GM12872 (cell line): ENCODE measurements at regions not wholly inside any gene's neighbourhood (a gene's known extent, or its start where the extent isn't known, plus 50 kb on each side); places are given as distances from the start of the nearest gene placed in this dataset.

Experiments used
- TF ChIP-seq, protein P1 (sequence below): IDR thresholded peaks from 3 replicates; pipeline ENCODE4 v1.5.1; 2011; ENCODE audit warnings: low read depth, mild to moderate bottlenecking, low read length, moderate library complexity; ENCODE audit not compliant: insufficient read depth

DNA sequence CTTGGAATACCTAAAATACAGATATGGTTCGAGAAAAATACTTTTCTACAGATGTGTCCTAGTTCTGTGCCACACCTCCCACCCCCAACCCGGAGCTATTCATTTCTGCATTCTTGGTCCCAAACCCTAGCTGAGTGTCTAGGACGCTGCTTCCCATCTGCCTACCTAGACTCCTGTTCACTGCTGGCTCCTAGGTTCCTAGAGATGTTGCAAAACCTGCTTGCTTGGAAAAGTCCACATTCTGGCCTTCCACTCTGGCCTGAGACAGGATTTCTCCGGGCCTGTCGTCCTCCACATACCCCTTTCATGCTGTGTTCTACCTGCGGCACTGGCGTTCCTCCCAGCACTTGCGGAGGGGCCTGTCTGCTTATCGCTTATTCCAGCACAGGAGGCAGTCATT is 165.8 kb upstream of the CTTNBP2NL start:
- TF ChIP-seq, protein P1, sequence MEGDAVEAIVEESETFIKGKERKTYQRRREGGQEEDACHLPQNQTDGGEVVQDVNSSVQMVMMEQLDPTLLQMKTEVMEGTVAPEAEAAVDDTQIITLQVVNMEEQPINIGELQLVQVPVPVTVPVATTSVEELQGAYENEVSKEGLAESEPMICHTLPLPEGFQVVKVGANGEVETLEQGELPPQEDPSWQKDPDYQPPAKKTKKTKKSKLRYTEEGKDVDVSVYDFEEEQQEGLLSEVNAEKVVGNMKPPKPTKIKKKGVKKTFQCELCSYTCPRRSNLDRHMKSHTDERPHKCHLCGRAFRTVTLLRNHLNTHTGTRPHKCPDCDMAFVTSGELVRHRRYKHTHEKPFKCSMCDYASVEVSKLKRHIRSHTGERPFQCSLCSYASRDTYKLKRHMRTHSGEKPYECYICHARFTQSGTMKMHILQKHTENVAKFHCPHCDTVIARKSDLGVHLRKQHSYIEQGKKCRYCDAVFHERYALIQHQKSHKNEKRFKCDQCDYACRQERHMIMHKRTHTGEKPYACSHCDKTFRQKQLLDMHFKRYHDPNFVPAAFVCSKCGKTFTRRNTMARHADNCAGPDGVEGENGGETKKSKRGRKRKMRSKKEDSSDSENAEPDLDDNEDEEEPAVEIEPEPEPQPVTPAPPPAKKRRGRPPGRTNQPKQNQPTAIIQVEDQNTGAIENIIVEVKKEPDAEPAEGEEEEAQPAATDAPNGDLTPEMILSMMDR = no peak

DNA sequence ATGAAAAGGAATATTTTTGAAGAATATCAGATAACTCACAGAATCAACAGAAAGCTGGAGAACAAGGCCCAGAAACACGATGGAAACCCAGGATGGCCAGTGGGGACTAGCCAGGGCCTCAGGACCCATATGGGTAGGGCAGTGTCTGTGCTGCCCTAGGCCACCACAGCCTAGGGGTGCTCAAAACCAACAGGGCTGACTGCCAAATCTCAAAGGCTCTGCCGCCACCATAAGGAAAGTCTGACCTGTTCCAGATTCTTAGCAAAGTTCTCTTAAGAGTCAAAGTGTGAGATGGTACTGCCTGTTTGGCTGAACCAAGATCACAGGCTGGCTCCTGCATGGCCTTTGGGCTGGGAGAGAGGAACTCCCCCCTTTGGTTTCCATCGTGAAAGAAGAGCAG is 164.7 kb upstream of the CTTNBP2NL start:
- TF ChIP-seq, protein P1 = no peak

DNA sequence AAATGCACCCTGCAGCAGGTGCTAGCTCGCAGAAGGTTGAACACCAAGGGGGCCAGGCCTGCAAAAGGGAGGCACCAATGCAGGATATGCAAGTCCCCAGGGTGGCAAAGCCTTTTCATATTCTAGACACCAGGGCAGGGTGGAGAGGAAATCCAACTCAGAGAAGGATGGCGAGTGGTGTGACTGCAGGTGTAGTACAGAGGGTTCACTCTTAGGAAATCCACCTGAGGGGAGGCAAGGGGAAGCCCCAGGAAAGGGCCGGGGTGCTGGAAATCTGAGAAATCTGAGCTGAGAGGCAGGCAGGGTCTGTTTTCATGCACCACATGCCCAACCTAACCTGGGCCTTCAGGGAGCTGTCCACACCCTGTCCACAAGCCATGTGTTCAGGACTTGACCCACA is 163.2 kb upstream of the CTTNBP2NL start:
- TF ChIP-seq, protein P1 = no peak

DNA sequence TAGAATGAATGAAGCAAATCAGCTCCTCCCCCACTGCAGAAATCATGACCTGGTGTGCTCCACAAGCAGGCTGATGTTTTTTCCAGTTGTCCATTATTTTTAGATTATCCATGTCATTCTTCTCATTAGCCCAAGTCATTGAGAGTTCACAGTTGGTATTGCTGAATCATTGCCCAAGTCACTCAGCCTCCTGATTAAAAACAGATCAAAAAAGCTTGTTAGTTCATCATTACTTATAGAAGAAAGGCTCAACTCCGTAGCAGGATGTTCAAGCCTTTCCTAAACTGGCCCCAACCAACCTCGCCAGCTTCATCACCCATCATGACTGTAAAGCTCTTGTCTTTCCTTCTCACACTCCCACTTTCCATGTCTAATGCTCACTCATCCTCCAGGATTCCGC is 161.3 kb upstream of the CTTNBP2NL start:
- TF ChIP-seq, protein P1 = no peak

DNA sequence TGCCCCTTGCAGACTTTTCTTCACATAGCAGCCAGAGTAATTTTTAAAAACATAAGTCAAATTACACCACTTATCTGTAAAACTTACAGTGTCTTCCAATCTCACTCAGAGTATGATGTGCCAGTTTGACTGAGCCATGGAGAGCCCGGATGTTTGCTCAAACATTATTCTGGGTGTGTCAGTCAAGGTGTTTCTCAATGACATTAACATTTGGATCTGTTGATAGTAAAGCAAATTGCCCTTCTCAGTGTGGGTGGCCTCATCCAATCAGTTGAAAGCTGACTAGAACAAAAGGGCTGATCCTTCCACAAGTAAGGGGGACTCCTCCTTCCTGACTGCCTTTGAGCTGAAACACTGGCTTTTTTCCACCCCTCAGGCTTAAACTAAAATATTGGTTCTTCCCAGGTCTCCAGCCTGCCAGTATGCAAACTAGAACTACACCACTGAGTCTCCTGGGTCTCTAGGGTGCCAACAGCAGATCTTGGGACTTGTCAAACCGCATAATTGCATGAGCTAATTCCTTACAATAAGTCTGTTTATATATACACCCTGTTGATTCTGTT is 157.9 kb upstream of the CTTNBP2NL start:
- TF ChIP-seq, protein P1 = no peak

DNA sequence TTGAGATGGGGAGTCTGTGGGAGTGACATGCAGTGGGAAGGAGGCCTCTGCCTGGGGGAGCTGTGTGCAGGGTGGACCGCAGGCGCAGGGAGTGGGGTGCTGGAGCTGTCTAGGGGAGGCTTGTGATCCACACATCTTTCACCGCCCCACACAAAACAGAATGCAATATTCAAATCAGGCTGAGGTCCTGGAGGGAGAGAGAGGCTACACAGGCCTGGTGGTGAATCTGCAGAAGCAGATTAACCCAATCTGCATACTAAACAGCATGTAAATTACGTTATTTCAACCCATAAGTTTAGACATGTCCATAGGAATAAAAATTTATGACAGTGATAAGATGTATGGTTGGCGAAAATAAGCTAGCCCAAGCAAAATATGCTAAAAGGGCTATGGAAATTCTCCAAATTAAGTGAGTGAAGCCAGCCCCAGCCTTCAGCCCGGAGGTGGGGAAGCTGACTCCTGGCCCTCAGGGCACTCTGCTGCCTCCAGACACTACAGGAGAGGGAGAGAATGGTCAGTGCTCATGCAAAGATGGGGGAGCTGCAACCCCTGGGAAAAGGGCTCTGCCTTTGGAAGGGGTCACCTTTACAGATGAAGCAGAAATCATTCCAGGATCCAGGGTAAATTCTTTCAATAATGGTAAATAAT is 156.2 kb upstream of the CTTNBP2NL start:
- TF ChIP-seq, protein P1 = no peak

DNA sequence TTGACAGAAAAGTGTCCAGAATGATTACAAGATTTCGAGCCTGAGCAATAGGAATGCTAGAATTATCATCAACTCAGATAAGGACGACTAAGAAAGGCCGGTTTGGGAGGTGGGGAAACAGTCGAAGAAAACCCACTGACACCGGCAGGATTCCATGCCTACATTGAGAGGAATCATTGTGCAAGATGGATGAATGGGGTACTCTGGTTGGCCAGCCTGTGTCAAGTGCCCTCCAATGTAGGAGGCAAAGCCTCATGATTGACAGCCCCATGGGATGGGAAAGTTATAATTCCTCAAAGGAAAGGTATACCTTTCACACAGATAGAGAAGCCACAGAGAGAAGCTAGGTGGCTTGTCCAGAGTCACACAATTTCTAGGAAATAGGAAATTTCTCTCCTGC is 153.5 kb upstream of the CTTNBP2NL start:
- TF ChIP-seq, protein P1 = no peak

DNA sequence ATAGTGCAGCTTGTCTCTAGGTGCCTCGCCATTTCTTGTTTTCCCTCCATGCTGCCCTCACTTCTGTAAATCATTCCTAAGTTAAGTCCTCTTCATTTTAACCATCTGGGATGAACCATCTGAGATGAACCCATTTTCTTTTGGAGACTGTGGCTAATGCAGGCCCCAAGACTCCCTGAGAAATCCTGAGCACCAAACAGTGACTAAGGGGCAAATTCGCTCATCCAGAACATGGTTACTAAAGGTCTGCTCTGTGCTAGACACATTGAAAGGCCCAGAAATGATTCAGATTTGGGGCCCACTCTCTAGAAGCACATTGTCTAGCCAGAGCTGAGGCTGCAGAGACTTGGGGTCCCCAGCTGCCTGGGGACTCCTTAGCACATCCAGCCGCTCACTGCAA is 151.9 kb upstream of the CTTNBP2NL start:
- TF ChIP-seq, protein P1 = no peak
